Body of pancreas (tissue), 4 donors: ENCODE measurements at regions not wholly inside any gene's neighbourhood (a gene's known extent, or its start where the extent isn't known, plus 50 kb on each side); places are given as distances from the start of the nearest gene placed in this dataset.

Experiments
- CTCF ChIP-seq, 7 experiments: fragments of 450-650 bp in 4 of 7; fragments of 200-600 bp in 3 of 7; sonication (generic) in 3 of 7; IDR thresholded peaks; one replicate each; pipeline ENCODE4 v1.5.1; 2016 to 2019; ENCODE audit warnings: antibody characterized with exemption in 7 of 7
- POLR2A ChIP-seq, 3 donors: fragments of 450-650 bp; IDR thresholded peaks; one replicate each; pipeline ENCODE4 v1.6.1; 2016; ENCODE audit warnings: antibody characterized with exemption in 3 of 3, mild to moderate bottlenecking in 2 of 3

DNA sequence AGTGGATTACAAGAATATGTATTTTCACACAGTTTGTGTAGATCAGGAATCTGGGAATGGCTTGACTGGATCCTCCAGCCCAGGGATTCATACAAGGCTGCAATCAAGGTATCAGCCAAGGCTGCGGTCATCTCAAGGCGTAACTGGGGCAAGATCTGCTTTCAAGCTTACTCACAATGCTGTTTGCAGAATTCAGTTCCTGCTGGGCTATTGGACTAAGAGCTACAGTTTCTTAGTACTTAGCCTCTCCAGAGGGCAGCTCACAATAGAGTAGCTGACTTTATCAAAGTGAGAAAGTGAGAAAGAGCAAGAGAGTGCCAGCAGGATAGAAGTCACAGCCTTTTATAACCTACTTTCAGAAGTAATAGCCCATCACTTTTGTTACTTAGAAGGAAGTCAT, 211.0 kb downstream of the MAP2K6 start:
- no peak for TF ChIP-seq CTCF (IDR thresholded peaks at IDR 0.05)
- TF ChIP-seq POLR2A (IDR thresholded peaks at IDR 0.05), result no peak
